GM23338 (cell line): ENCODE measurements at regions not wholly inside any gene's neighbourhood (a gene's known extent, or its start where the extent isn't known, plus 50 kb on each side); places are given as distances from the start of the nearest gene placed in this dataset.

Source experiments
- ATAC-seq: fragments of 200-7000 bp; cut with Tn5 transposase; 3 replicates; pipeline ENCODE4 v1.9.1; 2020
- DNase-seq: peaks from one replicate; pipeline ENCODE4 v3.0.0-alpha.2; 2015; ENCODE audit warnings: low spot score
- H2AFZ ChIP-seq: fragments of 200-600 bp; sonication (generic); 2 replicates; pipeline ENCODE4 v1.8.0; 2016; ENCODE audit warnings: antibody characterized with exemption, mild to moderate bottlenecking, moderate library complexity
- H3F3A ChIP-seq: fragments of 200-600 bp; sonication (generic); replicated peaks from 2 replicates; pipeline ENCODE4 v1.8.0; 2017; ENCODE audit warnings: antibody characterized with exemption, mixed run types, low read depth
- H3K27ac ChIP-seq: fragments of 200-600 bp; sonication (generic); 2 replicates; pipeline ENCODE4 v1.6.1; 2016; ENCODE audit warnings: low read depth
- H3K27me3 ChIP-seq: fragments of 200-600 bp; sonication (generic); 2 replicates; pipeline ENCODE4 v1.8.0; 2016; ENCODE audit warnings: mild to moderate bottlenecking, mixed run types, moderate library complexity; ENCODE audit not compliant: insufficient read depth
- H3K36me3 ChIP-seq: fragments of 200-600 bp; sonication (generic); 2 replicates; pipeline ENCODE4 v1.8.0; 2016; ENCODE audit warnings: mild to moderate bottlenecking; ENCODE audit not compliant: insufficient read depth
- H3K4me1 ChIP-seq: fragments of 200-600 bp; sonication (generic); 2 replicates; pipeline ENCODE4 v1.8.0; 2016; ENCODE audit warnings: mild to moderate bottlenecking, moderate library complexity; ENCODE audit not compliant: insufficient read depth
- H3K4me2 ChIP-seq: fragments of 200-600 bp; sonication (generic); 2 replicates; pipeline ENCODE4 v1.7.1; 2017; ENCODE audit warnings: mixed run types
- H3K4me3 ChIP-seq: fragments of 200-600 bp; sonication (generic); 2 replicates; pipeline ENCODE4 v1.6.1; 2016; ENCODE audit warnings: mixed run types
- H3K79me2 ChIP-seq: fragments of 200-600 bp; sonication (generic); replicated peaks from 2 replicates; pipeline ENCODE4 v1.8.0; 2017; ENCODE audit warnings: mild to moderate bottlenecking; ENCODE audit not compliant: insufficient read depth
- H3K9me2 ChIP-seq: fragments of 200-600 bp; sonication (generic); 2 replicates; pipeline ENCODE4 v1.8.0; 2017; ENCODE audit not compliant: insufficient read depth
- H4K20me1 ChIP-seq: fragments of 200-600 bp; sonication (generic); replicated peaks from 2 replicates; pipeline ENCODE4 v1.8.0; 2017; ENCODE audit warnings: mild to moderate bottlenecking; ENCODE audit not compliant: insufficient read depth
- H3K27ac Mint-ChIP-seq: 2 replicates; pipeline ENCODE4 v1.8.0; 2020; ENCODE audit warnings: inconsistent platforms, mild to moderate bottlenecking, moderate library complexity, mixed read lengths
- H3K27me3 Mint-ChIP-seq: 3 replicates; pipeline ENCODE4 v1.8.0; 2022; ENCODE audit warnings: low read depth, mild to moderate bottlenecking, moderate library complexity, mixed read lengths, inconsistent platforms; ENCODE audit not compliant: insufficient read depth, poor library complexity
- H3K36me3 Mint-ChIP-seq: 3 replicates; pipeline ENCODE4 v1.8.0; 2021; ENCODE audit warnings: low read depth, mild to moderate bottlenecking, inconsistent platforms, moderate library complexity, mixed read lengths
- H3K4me1 Mint-ChIP-seq: 3 replicates; pipeline ENCODE4 v1.8.0; 2020; ENCODE audit warnings: mild to moderate bottlenecking, inconsistent platforms, mixed read lengths
- H3K4me3 Mint-ChIP-seq: 3 replicates; pipeline ENCODE4 v1.8.0; 2021; ENCODE audit warnings: moderate library complexity, mild to moderate bottlenecking, inconsistent platforms, mixed read lengths
- H3K9me3 Mint-ChIP-seq: 3 replicates; pipeline ENCODE4 v1.8.0; 2020; ENCODE audit warnings: moderate library complexity, mild to moderate bottlenecking, inconsistent platforms, mixed read lengths
- CREB1 ChIP-seq: fragments of 250-450 bp; sonication (Bioruptor Pico); IDR thresholded peaks from 2 replicates; pipeline ENCODE4 v1.5.0; 2020; ENCODE audit warnings: low read depth, mild to moderate bottlenecking, moderate library complexity
- CTCF ChIP-seq, 2 experiments: fragments of 200-600 bp in 1 of 2; sonication (generic) in 1 of 2; conservative IDR thresholded peaks; 2 replicates each; pipeline versions ENCODE4 v1.5.1 to v1.6.1; 2016 to 2017; ENCODE audit warnings: antibody characterized with exemption in 2 of 2, low read depth in 2 of 2, mild to moderate bottlenecking in 2 of 2, moderate library complexity in 1 of 2
- NANOG ChIP-seq: IDR thresholded peaks from 2 replicates; pipeline ENCODE4 v1.6.1; 2016; ENCODE audit warnings: antibody characterized with exemption, borderline replicate concordance
- ZNF331 ChIP-seq: fragments of 250-450 bp; sonication (Bioruptor Pico); IDR thresholded peaks from 2 replicates; pipeline ENCODE4 v1.5.0; 2020; ENCODE audit warnings: low read depth, mild to moderate bottlenecking, moderate library complexity
- ZNF462 ChIP-seq: fragments of 250-450 bp; sonication (Bioruptor Pico); IDR thresholded peaks from 2 replicates; pipeline ENCODE4 v1.5.0; 2020; ENCODE audit warnings: mild to moderate bottlenecking, moderate library complexity

GRCh38 chr5:180431932-180432331 lies 62.2 kb upstream of the CNOT6 start:
- no peak overlapping the region for H3K27ac Mint-ChIP-seq
- no peak for TF ChIP-seq ZNF462 (CRISPR knock-in tag)
- H3K9me3 Mint-ChIP-seq, result peaks cover 27% of the 10 kb centered on the region
- no peaks in the 10 kb centered on the region for H3K36me3 ChIP-seq
- H3K27ac ChIP-seq, result no peak overlapping the region
- no peak overlapping the region for H3K4me3 Mint-ChIP-seq
- no peaks in the 10 kb centered on the region for H4K20me1 ChIP-seq
- H3K27me3 Mint-ChIP-seq, result peaks cover 9% of the 10 kb centered on the region
- no peaks in the 10 kb centered on the region for H3K79me2 ChIP-seq
- DNase-seq (no peak), ATAC-seq (no peak)
- no peaks in the 10 kb centered on the region; the same call in 2 of the 3 replicates for H3K4me1 Mint-ChIP-seq
- peaks cover 12% of the 10 kb centered on the region for H3K36me3 Mint-ChIP-seq
- H3K4me3 ChIP-seq, result no peak overlapping the region
- no peaks in the 10 kb centered on the region for H3F3A ChIP-seq
- no peaks in the 10 kb centered on the region for H3K27me3 ChIP-seq
- no peaks in the 10 kb centered on the region for H3K9me2 ChIP-seq
- no peaks in the 10 kb centered on the region for H3K4me1 ChIP-seq
- H3K4me2 ChIP-seq, result no peak overlapping the region
- H2AFZ ChIP-seq, result no peak overlapping the region

- Mint-ChIP-seq H3K9me3 (peaks cover 27% of the 10 kb centered on the region), H3K4me3 (no peak overlapping the region), H3K4me1 (no peaks in the 10 kb centered on the region; the same call in 2 of the 3 replicates), H3K36me3 (peaks cover 12% of the 10 kb centered on the region), H3K27me3 (peaks cover 14% of the 10 kb centered on the region), H3K27ac (no peak overlapping the region)
- no peak for ATAC-seq
- H3K4me2 ChIP-seq, result no peak overlapping the region
- no peaks in the 10 kb centered on the region for H4K20me1 ChIP-seq
- no peaks in the 10 kb centered on the region for H3K36me3 ChIP-seq
- no peak overlapping the region for H3K27ac ChIP-seq
- H3K9me2 ChIP-seq, result no peaks in the 10 kb centered on the region
- no peaks in the 10 kb centered on the region for H3F3A ChIP-seq
- H3K4me3 ChIP-seq, result no peak overlapping the region
- H3K79me2 ChIP-seq, result no peaks in the 10 kb centered on the region
- no peak for DNase-seq
- no peaks in the 10 kb centered on the region for H3K4me1 ChIP-seq
- no peak overlapping the region for H2AFZ ChIP-seq
- H3K27me3 ChIP-seq, result no peaks in the 10 kb centered on the region
- TF ChIP-seq ZNF331, result no peak
- no peak for TF ChIP-seq NANOG
- TF ChIP-seq CTCF (conservative IDR thresholded peaks at IDR 0.05; ENCODE audit: low read depth in 2 of 2), result no peak
- no peak for TF ChIP-seq CREB1 (CRISPR knock-in tag)
Measured at GRCh38 chr5:180433032-180433422, 61.2 kb upstream of the CNOT6 start.
